NCI-H345 treated with DMSO at 0.1 percent for 48 hours (cell line): ENCODE measurements at regions not wholly inside any gene's neighbourhood (a gene's known extent, or its start where the extent isn't known, plus 50 kb on each side); places are given as distances from the start of the nearest gene placed in this dataset.

ENCODE experiments used
- DNase-seq: peaks from one replicate; lab custom pipeline; 2025; ENCODE audit not compliant: unreplicated experiment; lab: John Stamatoyannopoulos, UW

DNA sequence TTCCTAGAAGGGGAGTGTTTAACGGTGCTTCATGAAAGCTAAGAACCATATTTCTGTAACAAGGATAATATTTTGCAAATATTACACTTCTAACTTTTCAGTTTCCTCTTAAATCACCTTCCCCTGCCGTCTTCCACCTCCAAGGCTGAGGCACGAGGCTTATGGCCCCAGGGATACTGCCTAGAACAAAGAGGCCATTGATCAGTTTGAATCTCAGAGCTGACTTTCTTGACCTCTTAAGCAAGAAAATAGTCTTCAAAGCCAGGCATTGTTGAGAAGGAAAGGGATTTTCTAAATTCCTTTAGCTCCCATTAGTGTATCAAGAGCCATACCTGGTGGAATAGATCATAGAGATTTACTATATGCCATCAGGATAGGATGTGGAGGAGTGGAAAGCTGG is 566.2 kb downstream of the BNC2 start:
- no peak for DNase-seq

DNA sequence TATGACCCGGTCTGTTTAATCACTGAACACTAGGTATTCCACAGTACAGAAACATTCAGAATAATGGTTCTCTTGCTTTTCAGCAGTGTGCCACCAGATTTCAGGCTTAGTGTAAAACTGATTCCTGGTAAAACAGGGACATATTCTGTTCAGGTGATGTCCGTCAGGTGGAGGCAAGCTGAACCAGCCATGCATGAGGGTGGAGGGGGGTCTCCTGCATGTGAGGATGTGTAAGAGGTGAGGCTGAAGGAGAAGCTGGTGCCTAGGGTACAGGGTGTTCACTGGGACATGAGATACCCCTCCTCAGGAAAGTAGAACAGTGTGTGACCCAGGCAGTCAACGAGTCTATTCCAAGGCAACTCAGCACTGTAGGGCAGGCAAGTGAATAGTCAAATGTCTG is 563.9 kb downstream of the BNC2 start:
- no peak for DNase-seq

DNA sequence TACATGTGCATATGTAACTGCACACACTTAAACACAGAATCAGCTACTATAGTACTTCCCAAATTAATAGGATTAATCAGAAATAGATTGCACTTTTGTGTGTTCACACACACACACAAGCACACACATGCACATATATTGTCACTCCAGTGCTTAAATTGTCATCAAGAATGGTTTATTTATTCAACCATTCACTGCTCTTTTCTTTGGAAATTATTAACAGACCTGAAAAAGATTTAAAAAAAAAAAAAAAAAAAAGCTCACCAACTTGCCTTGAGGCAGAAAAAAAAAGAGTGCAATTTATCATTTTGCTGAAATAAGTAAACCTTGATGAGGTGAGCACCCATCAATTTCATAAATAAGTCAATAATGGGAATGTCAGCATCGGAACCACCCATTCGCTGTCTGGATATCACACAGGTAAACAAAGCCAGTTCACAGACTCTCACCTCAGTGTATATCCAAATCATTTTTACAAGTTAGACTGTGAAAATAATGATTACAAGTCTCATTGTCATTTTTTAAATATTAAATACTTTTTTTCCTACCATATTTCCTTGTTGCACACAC is 562.8 kb downstream of the BNC2 start:
- DNase-seq = no peak

DNA sequence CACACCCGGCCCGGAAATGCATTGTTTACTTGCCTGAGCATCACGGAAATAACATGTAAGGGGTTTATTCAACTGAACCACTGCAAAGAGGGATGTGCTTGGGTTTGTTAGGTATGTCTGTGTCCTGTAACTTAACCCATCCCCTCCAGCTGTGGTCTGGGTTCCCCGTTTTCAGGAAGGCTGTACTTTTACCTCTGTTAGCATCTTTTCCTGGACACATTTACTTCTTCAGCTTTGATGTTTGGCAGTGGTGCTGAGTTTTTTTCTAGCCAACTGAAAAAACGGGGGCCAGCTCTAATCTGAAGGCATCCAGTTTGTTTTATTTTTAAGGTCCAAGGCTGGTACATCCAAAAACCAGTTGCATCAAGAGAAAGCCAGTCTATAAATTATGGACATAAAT is 561.8 kb downstream of the BNC2 start:
- no peak for DNase-seq

DNA sequence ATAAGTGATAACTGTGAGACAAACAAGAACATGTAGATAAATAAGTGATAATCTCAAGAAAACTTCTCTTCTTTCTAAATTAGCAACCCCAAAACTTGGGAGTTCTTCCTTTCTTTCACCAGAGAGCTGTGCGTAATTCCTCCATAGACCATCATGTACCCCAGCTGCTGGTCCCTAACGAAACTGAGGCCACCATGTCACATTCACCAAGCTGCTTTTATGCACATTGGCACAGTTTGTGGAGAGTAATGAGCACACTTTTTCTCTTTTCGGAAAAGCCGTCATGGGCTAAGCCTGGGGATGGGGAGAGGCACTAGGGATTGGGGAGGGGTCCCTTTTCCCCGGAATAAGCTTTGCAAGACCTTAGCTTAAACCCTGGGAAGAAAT is 561.4 kb downstream of the BNC2 start:
- DNase-seq = no peak

DNA sequence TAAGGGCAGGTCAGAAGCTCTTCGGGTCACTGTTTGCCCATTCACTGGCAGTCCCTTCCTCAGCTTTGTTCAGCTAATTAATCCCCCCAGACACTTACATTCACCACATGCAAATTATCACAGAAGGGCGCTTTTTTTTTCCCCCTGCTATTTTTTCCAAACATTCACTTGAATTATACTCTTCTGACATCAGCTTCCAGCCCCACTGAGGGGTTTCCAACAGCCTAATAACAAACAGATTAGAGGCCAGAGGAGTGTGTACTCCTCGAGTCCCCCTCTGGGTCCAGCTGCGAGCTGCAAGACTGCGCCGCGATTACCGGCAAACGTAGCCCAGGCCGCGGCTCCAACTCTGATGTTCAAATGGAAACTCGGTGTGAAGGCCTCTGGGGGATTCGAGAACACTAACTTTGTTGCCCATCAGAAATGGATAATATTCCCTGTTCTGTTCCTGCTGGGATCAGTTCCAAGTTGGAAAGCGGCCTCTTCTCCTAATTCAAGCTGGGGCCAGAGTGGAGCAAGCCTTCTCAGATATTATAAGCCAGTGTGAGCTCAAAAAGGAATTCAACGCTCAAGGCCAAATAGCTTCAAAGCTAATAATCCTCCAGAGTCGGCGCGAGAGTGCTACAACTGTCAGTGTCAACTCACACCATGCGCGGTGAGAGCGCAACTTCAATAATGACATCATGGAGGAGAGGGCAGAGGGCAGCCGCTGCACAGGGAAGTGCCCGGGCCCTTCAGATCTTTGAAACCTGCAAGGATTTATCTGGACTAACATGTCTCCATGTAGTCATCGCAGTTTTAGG is 560.8 kb downstream of the BNC2 start:
- no peak for DNase-seq

DNA sequence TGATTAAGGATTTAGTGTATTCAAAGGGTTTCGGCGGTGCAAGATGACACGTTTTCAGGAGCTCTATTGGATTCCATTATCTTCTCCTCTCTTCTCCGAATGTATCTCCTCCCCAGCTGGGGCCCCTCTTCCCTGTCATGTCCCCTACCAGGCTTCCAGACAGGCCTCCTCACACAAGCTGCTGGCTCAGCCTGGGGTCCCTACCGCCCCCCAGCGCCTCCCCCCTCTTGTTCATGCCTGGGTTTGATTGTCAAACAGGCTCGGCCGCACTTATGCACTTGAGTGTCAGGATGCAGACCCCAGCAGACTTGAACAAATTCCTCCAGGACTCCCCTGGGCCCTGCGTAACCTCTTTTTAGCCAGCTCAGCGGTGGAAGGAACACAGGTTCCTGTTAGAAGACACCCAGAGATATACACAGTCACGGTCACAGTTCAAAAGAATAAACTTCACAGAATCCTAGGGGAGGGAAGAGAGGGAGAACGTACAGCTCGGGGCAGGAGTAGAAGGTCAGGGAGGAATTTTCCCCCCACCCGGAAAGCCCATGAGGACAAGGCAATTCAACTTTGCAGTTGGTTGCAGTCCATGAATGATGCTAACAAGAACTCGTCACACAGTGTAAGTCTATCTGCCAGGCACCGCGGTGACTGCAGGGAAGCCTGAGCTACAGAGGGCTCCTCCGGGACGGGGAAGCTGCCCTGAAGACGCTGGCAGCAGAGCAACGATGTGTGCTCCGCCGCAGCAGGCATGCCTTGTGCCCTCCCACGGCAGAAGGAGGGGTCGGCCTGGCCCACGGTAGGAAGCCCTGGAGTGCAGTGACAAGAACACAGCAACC is 560.0 kb downstream of the BNC2 start:
- no peak for DNase-seq

DNA sequence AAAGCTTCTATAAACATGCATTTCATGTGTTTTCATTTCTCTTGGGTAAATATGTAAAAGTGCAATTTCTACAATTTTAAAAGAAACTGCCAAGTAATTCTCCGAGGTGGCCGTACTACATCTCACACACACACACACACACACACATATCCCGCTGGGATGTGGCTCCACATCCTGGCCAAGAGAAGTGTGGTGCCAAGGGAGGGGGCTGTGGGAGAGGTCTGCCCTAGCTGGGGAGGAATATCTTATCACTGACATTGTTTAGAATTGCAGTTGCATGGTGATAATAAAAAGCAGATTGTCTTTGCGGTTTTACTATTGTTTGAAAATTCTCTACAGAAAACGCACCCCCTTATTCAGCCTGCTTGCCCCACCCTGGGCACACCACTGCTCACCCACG is 558.4 kb downstream of the BNC2 start:
- no peak for DNase-seq

DNA sequence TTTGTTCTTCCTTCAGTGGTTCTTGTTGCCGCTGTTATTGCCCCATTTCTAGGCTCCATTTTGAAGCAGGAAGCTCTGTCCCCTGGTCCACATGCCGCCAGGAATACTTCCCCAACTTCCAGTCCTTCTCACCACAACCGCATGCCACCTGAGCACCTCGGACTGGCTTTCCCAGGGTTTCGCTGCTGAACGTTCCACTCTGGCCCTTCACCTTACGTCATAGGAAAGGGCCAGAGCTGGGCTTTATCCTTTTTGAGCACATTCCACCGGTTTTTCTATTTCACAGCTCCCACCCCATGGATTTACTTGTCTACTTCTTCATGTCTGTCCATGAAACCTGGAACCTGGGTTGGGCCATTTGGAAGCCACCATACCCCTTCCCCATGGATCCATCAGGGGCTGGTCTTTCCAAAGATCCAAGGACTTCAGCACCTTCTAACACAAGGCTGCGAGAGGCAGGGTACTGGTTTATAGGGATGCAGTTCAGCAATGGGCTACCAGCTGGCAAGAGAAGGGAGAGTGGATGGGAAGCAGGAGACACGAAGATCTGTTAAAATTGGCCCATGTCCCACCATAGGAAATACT is 557.4 kb downstream of the BNC2 start:
- DNase-seq = no peak

DNA sequence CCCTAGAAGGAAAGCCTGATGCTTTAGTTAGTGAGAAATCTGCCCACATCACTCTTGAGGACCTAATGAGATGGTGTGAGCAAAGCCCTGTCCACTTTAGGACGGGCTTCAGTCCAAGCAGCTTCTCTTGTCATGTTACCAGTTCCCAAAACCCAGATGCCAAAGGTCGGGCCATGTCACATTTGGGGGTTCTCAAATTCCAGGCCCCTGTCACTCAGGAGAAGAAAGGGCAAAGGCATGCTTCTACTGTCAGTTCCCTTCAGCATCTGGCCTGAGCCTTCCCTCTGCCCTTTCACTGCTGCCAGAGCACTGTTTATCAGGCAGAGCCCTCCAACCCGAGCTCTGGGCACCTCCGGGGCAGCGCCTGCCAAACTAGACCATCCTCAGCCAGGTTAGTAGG is 556.0 kb downstream of the BNC2 start:
- no peak for DNase-seq

DNA sequence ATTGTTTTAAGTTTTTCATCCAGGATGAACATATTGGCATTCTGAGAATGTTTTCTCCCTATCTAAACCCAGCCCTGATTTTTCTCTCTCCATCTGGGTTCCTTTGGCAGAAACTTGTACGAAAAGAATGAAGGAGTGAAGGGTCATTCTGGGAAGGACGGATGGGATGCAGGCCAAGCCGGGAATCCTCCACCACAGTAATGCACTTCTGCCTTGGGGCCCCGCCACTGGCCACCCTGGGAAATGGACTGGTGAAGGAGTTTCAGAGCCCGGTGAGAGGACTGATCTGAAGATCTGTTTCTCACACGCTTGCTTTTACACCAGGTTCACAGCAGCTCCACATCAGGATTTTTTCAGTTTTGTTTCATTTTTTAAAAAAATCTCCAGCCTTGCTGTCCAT is 554.8 kb downstream of the BNC2 start:
- DNase-seq = no peak

DNA sequence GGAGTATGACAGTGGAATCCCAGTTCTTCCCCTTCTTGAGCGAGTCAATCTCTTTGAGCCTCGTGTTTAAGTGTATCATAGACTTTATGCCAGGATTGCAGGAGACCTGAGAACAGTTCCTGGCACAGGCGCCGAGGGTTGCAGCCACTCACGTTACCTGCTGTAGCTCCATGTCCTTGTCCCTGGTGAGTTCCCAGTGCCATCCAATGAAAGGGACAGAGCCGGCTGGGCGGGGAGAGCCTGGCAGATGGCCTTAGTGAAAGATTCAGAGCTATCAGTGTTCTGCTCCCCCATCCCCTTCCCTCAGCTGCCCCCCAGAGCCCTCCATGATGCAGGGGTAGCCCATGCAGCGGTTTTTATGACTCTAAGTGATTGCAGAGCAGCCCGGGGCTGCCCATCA is 554.0 kb downstream of the BNC2 start:
- DNase-seq = no peak

DNA sequence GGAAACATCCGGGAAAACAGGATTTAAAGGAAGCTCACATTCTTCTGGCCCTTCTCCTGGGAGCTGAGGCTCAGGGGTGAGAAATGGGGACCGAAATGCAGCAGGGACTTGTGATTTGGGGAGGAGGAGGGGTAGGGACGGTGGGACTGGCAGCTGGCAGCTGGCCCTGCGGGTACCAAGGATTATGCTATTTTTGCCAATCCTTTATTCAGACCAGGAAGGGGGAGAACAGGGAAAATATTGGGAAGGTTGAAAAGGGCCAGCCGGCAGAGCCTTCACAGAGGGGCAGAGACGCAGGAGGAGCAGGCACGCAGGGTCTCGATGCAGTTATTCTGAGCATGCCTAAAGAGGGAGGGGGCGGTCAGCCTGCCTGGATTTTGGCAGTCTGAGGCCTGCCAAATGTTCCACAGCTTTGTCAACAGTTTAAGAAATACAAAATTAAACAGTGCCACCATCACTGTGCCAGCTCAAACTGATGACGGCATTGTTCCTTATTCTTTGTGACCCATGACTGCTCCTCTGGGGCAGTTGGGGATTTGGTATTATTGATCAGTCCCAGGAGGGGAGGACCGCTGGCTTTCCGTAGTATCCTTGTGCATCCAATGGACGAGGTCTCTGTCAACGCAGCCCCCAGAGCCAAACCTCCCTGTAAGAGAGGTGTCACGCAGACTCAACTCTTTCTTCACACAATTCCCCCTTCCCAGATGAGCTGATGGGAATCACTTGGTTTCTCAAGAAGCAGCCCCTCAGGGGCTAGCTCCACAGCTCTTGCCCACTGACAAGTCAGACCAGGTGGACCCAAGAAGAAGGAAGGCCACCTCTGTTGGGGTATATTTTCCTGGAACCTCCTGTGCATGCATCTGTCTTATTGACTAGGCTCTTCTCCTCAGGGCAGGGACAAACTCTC is 553.3 kb downstream of the BNC2 start:
- DNase-seq = no peak

DNA sequence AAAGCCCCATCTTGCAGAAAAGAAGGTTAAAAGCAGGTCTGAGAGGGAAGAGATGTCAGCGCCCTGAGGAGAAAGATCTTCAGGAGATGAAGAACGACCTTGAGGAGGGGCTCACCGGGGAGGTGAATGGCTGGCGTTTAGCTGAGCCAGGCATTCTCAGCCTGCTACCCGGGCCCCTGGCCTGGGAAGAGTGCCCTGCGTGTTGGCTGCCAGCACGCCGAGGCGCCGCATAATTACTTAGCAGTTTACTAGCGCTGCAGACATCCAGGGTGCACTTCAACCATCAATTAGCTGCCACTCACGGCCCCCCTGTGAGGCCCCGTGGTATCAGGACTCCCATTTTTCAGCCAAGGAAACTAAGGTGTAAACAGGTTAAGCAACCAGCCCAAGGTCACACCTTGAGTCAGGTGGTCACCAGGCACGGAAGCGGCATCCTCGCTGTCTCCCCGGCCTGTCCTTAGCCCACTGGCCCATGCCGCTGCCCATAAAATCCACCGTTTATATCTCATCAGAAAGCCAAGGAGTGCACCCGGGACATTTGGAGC is 551.9 kb downstream of the BNC2 start:
- DNase-seq = no peak

DNA sequence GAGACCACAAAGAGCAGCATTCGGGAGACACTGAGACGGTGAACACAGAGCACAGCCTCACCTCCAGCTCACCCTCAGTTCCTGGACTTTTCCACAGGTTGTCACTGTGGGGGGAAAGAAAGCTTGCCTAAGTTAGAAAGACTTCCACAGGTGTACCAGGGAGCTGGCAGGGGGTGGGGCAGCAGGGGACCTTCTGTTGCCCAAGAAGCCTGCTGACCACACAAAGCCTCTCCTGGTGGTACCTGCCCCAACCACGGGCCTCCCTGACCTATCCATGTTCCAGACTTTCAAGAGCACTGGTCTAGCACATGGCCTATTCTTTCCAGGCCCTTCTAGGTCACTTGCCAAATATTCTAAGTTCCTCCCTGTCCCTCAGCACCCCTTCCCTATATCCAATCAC is 550.8 kb downstream of the BNC2 start:
- no peak for DNase-seq

DNA sequence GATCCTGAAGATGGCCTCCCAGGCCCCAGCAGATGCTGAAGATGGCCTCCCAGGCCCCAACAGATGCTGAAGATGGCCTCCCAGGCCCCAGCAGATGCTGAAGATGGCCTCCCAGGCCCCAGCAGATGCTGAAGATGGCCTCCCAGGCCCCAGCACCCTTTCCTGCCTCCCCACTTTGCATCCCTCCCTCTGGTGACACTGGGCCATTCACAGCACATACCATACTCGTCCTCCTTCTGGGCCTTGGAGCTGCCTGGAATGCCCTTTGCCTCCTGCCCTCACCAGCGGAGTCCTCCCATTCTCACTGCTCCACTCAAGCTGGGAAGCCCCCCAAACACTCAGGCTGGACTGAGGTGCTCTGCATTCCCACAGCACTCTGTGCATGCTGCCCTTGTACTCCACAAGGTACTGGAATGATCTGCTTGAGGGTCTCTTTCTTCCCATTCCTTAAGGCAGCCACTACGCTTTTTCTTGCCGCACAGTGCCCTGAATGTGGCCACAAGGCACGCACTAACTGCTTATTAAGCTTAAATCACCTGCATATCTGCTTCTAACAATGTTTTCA is 550.0 kb downstream of the BNC2 start:
- DNase-seq = no peak

DNA sequence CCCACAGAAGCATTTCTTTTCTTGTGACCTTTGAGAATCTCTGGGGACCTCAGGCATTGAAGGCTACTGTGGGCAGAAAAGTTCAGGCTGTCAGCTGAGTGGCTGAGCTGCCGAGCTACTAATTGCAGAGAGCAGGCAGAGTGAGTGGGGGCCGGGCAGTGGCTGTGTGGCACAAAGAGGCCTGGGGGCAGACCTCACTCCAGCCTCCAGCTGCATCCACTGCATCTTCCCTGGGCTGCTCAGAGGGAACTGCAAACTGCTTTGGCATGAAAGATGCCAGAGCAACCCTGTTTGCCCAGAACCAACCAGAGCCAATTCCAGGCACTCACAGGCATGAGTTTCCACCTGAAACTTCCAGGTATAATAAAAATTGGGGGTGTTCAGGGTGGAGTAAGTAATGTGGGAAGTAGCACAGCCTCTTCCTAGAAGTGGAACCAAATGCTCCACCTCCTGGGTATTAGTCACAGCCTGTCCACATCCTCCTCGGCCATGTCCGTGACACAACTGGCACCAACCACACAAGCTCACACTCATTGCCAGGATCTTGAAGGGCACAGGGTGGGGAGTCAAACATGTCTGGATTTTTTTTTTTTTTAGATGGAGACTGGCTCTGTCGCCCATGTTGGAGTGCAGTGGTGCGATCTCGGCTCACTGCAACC is 548.9 kb downstream of the BNC2 start:
- DNase-seq = no peak

DNA sequence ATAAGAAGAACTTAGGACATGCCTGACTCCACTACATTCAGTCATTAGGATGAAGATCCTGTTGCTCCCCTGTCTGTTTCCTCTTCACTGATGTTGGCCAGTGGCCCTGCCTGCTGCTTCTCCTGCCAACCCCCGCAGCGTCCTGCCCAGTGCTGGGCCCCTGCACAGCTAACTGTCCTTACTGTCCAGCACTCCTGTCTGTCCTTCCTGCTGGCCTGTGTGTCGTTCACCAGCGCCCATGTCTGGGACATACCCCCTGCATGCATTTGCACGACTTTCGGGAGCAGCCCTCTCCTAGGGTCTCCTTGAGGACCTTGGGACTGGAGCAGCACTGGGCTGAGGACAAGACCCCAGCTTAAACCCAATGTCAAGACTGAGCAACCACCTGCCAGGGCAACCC is 547.6 kb downstream of the BNC2 start:
- DNase-seq = no peak

DNA sequence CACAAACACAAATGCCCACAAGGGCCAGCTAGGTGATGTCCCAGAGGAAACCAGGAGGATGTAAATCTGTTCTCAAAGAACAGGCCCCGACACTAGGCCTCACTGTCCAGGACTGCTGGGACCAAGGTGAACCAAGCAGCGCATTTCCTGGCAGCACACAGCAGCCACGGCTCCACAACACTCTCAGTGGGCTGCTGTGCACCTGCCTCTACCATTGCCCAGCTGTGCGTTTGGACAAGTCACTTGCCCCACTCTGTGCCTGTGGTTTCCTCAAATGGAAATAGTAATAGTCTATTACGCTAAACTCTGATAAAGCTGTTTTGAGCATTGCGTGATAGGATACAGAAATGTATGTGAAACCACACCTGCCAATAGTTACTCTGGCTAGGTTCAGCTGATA is 544.5 kb downstream of the BNC2 start:
- no peak for DNase-seq

DNA sequence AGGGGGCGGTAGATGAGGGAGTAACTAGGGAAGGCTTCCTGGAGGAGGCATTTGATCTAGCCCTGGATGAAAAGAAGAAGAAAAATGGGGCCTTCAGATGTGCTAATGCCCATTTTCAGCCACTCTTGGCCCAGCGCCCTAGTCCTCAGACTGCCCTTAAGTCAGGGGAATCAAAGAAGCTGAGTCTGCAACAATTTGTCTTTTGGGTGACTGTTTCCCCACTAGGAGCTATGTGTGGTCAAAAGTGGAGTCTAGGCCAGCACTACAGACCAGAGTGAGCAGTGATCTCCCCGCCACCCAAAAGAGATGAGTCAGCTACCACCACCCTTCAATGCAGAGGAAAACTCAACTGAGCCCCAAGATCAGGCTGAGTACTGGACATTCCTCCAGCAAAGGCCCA is 542.1 kb downstream of the BNC2 start:
- no peak for DNase-seq
